ENCODE measurements at regions not wholly inside any gene's neighbourhood (a gene's known extent, or its start where the extent isn't known, plus 50 kb on each side); places are given as distances from the start of the nearest gene placed in this dataset.

GRCh38 chr13:26837997-26838396 is 77.4 kb upstream of the GPR12 start:
- Histone ChIP-seq H3F3A (ENCODE audit: control insufficient read depth, insufficient read depth) (no peaks in the 10 kb centered on the region), H3K27ac (ENCODE audit: low read depth, low read length) (no peak overlapping the region), H3K36me3 (ENCODE audit: control insufficient read depth, low read length) (no peaks in the 10 kb centered on the region), H4K20me1 (ENCODE audit: control insufficient read depth, insufficient read depth, low read depth, low read length) (no peaks in the 10 kb centered on the region), H3K4me2 (ENCODE audit: low read length) (no peak overlapping the region), H3K4me3 (ENCODE audit: low read length) (no peak overlapping the region), H3K79me2 (ENCODE audit: control insufficient read depth, low read length) (no peaks in the 10 kb centered on the region), H3K27me3 (ENCODE audit: control insufficient read depth, low read length) (peaks cover 19% of the 10 kb centered on the region; the same call in 1 of the 2 replicates), H3K4me1 (ENCODE audit: control insufficient read depth, low read length) (no peaks in the 10 kb centered on the region), H3K9me2 (replicated peaks; ENCODE audit: control insufficient read depth, low read length) (no peaks in the 10 kb centered on the region), H3K9me3 (ENCODE audit: control insufficient read depth, insufficient read depth, low read length) (no peaks in the 10 kb centered on the region)
- TF ChIP-seq EZH2phosphoT487 (IDR thresholded peaks at IDR 0.05; ENCODE audit: borderline replicate concordance, low read length) (no peak), CTCF (IDR thresholded peaks at IDR 0.05; ENCODE audit: low read depth, low read length, poor library complexity, severe bottlenecking) (no peak)

- Histone ChIP-seq H3K27ac (ENCODE audit: low read depth, low read length) (no peak overlapping the region), H3K4me3 (ENCODE audit: low read length) (no peak overlapping the region), H3K36me3 (ENCODE audit: control insufficient read depth, low read length) (no peaks in the 10 kb centered on the region), H3K4me2 (ENCODE audit: low read length) (no peak overlapping the region), H3F3A (ENCODE audit: control insufficient read depth, insufficient read depth) (no peaks in the 10 kb centered on the region), H4K20me1 (ENCODE audit: control insufficient read depth, insufficient read depth, low read depth, low read length) (no peaks in the 10 kb centered on the region), H3K27me3 (ENCODE audit: control insufficient read depth, low read length) (peaks cover 19% of the 10 kb centered on the region; the same call in 1 of the 2 replicates), H3K4me1 (ENCODE audit: control insufficient read depth, low read length) (no peaks in the 10 kb centered on the region), H3K9me3 (ENCODE audit: control insufficient read depth, insufficient read depth, low read length) (no peaks in the 10 kb centered on the region), H3K9me2 (replicated peaks; ENCODE audit: control insufficient read depth, low read length) (no peaks in the 10 kb centered on the region), H3K79me2 (ENCODE audit: control insufficient read depth, low read length) (no peaks in the 10 kb centered on the region)
- TF ChIP-seq CTCF (IDR thresholded peaks at IDR 0.05; ENCODE audit: low read depth, low read length, poor library complexity, severe bottlenecking) = no peak
- no peak for TF ChIP-seq EZH2phosphoT487 (IDR thresholded peaks at IDR 0.05; ENCODE audit: borderline replicate concordance, low read length)
Measured at GRCh38 chr13:26837102-26837501, 76.5 kb upstream of the GPR12 start.

DNA sequence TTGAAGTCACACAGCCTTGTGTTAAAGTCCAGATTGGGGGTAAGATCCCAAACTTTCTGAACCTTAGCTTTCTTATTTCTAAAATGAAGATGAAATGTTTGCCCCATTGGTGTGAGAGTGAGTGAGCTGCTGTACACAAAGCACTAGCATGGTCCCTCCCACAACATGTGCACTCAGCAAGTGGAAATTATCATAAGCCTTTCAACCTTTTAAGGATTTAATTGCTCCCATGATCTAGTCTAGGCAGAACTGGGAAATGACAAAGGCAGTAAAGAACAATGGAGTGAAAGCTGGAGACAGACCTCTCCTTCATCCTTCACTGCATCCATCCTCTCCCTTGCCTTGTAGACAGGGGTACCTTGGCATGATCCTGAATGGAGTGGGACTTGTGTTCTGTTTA is 76.0 kb upstream of the GPR12 start:
- no peak overlapping the region for H3K27ac ChIP-seq (ENCODE audit: low read depth, low read length)
- no peak for TF ChIP-seq EZH2phosphoT487 (IDR thresholded peaks at IDR 0.05; ENCODE audit: borderline replicate concordance, low read length)
- TF ChIP-seq CTCF (IDR thresholded peaks at IDR 0.05; ENCODE audit: low read depth, low read length, poor library complexity, severe bottlenecking) = no peak

More for the DNA sequence above, 76.0 kb upstream of the GPR12 start:
- Histone ChIP-seq H3K9me3 (ENCODE audit: control insufficient read depth, insufficient read depth, low read length) (no peaks in the 10 kb centered on the region), H4K20me1 (ENCODE audit: control insufficient read depth, insufficient read depth, low read depth, low read length) (no peaks in the 10 kb centered on the region), H3K36me3 (ENCODE audit: control insufficient read depth, low read length) (no peaks in the 10 kb centered on the region), H3K4me2 (ENCODE audit: low read length) (no peak overlapping the region), H3K4me1 (ENCODE audit: control insufficient read depth, low read length) (no peaks in the 10 kb centered on the region), H3K79me2 (ENCODE audit: control insufficient read depth, low read length) (no peaks in the 10 kb centered on the region), H3F3A (ENCODE audit: control insufficient read depth, insufficient read depth) (no peaks in the 10 kb centered on the region), H3K9me2 (replicated peaks; ENCODE audit: control insufficient read depth, low read length) (no peaks in the 10 kb centered on the region), H3K27me3 (ENCODE audit: control insufficient read depth, low read length) (peaks cover 15% of the 10 kb centered on the region; the same call in 1 of the 2 replicates), H3K4me3 (ENCODE audit: low read length) (no peak overlapping the region)

Data from DOHH2 (cell line).